ENCODE measurements at regions not wholly inside any gene's neighbourhood (a gene's known extent, or its start where the extent isn't known, plus 50 kb on each side); places are given as distances from the start of the nearest gene placed in this dataset.

GRCh38 chrX:5233830-5234229 is 994.8 kb downstream of the NLGN4X start:
- H3K4me1 Mint-ChIP-seq (ENCODE audit: low read depth), result no peaks in the 10 kb centered on the region
- H3K27ac Mint-ChIP-seq (ENCODE audit: unreplicated experiment), result no peak overlapping the region
- DNase-seq (ENCODE audit: low spot score), result no peak
- no peaks in the 10 kb centered on the region for H3K36me3 Mint-ChIP-seq (ENCODE audit: low read depth)
- peaks cover 4% of the 10 kb centered on the region for H3K9me3 Mint-ChIP-seq (ENCODE audit: low read depth)
- no peaks in the 10 kb centered on the region for H3K27me3 Mint-ChIP-seq (ENCODE audit: low read depth)
- H3K4me3 Mint-ChIP-seq (ENCODE audit: unreplicated experiment), result no peak overlapping the region
- no peak for TF ChIP-seq CTCF (IDR thresholded peaks at IDR 0.05)

- no peak overlapping the region for H3K27ac Mint-ChIP-seq (ENCODE audit: unreplicated experiment)
- no peaks in the 10 kb centered on the region for H3K36me3 Mint-ChIP-seq (ENCODE audit: low read depth)
- no peaks in the 10 kb centered on the region for H3K4me1 Mint-ChIP-seq (ENCODE audit: low read depth)
- no peak overlapping the region for H3K4me3 Mint-ChIP-seq (ENCODE audit: unreplicated experiment)
- no peak for TF ChIP-seq CTCF (IDR thresholded peaks at IDR 0.05)
- peaks cover 2% of the 10 kb centered on the region for H3K27me3 Mint-ChIP-seq (ENCODE audit: low read depth)
- no peak for DNase-seq (ENCODE audit: low spot score)
- H3K9me3 Mint-ChIP-seq (ENCODE audit: low read depth), result peaks cover 34% of the 10 kb centered on the region
Measured at GRCh38 chrX:5220421-5220820, 1008.2 kb downstream of the NLGN4X start.

- Mint-ChIP-seq H3K4me1 (ENCODE audit: low read depth) (no peaks in the 10 kb centered on the region), H3K27ac (ENCODE audit: unreplicated experiment) (no peak overlapping the region), H3K36me3 (ENCODE audit: low read depth) (no peaks in the 10 kb centered on the region), H3K27me3 (ENCODE audit: low read depth) (no peaks in the 10 kb centered on the region), H3K9me3 (ENCODE audit: low read depth) (peaks cover 18% of the 10 kb centered on the region), H3K4me3 (ENCODE audit: unreplicated experiment) (no peak overlapping the region)
- TF ChIP-seq CTCF (IDR thresholded peaks at IDR 0.05), result no peak
- DNase-seq (ENCODE audit: low spot score), result no peak
Measured at GRCh38 chrX:5194806-5195205, 1033.9 kb downstream of the NLGN4X start.

DNA sequence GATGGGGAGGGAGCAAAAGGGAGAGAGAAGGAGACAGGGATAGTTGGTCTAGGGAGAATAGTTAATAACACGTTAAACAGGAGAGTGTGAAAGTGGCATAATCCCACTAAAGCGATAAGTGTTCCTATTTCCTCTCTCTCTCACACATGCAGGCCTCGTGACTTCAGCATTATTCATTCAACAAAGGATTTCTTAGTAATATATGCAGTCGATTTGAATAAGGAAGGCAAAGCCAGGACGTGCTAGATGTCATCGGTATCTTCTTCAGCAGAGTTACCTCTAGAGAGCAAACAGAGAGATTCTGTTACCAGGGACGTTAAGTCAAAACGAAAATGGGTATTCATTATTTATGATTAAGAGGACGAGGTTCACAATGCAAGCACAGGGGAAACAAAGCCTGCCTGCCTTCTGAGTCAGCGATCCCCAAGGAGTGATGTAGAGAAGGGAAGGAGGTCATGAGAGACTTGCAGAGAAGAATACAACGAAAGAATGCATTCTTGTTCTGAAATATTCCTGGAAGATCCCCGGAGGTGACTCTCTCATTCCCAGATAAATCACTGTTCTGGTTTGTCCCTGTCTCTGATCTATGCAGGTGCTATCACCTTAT is 1048.4 kb downstream of the NLGN4X start:
- no peak for DNase-seq (ENCODE audit: low spot score)
- TF ChIP-seq CTCF (IDR thresholded peaks at IDR 0.05), result no peak
- no peak overlapping the region for H3K4me3 Mint-ChIP-seq (ENCODE audit: unreplicated experiment)
- H3K27ac Mint-ChIP-seq (ENCODE audit: unreplicated experiment), result no peak overlapping the region
- no peaks in the 10 kb centered on the region for H3K27me3 Mint-ChIP-seq (ENCODE audit: low read depth)
- H3K36me3 Mint-ChIP-seq (ENCODE audit: low read depth), result no peaks in the 10 kb centered on the region
- H3K9me3 Mint-ChIP-seq (ENCODE audit: low read depth), result peaks cover 32% of the 10 kb centered on the region
- no peaks in the 10 kb centered on the region for H3K4me1 Mint-ChIP-seq (ENCODE audit: low read depth)

DNA sequence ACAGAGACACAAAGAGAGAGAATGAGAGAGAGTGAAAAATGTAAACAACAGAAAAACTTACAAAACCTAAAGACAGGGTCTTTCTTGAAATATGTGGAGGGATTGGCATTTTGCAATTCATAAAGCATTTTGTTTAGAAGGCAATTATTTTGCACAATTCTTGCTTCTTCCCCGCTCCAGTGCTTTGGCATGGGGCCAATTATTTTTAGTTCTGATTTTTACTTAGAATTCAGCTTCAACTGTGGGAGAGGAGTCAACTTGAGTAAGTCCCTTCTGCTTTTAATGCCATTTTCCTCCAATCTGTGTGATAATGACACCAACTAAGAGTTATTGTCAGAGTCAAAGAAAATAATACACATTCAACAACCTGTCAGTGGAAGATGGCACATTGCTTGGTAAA is 1051.9 kb downstream of the NLGN4X start:
- no peak overlapping the region for H3K27ac Mint-ChIP-seq (ENCODE audit: unreplicated experiment)
- peaks cover 23% of the 10 kb centered on the region for H3K9me3 Mint-ChIP-seq (ENCODE audit: low read depth)
- no peak for DNase-seq (ENCODE audit: low spot score)
- no peaks in the 10 kb centered on the region for H3K36me3 Mint-ChIP-seq (ENCODE audit: low read depth)
- no peaks in the 10 kb centered on the region for H3K27me3 Mint-ChIP-seq (ENCODE audit: low read depth)
- H3K4me3 Mint-ChIP-seq (ENCODE audit: unreplicated experiment), result no peak overlapping the region
- H3K4me1 Mint-ChIP-seq (ENCODE audit: low read depth), result no peaks in the 10 kb centered on the region
- no peak for TF ChIP-seq CTCF (IDR thresholded peaks at IDR 0.05)
